CD4-positive, alpha-beta T cell treated with Interleukin-17A for 1 hour (primary cell): ENCODE measurements at regions not wholly inside any gene's neighbourhood (a gene's known extent, or its start where the extent isn't known, plus 50 kb on each side); places are given as distances from the start of the nearest gene placed in this dataset.
"Not testable (repeated sequence)": the region's sequence is repeated elsewhere in the genome, so short reads cannot be mapped to it uniquely, and the experiment has no call there.

Experiments
- DNase-seq: peaks from one replicate; pipeline ENCODE4 v3.0.0-alpha.2; 2020

GRCh38 chr13:87986639-87987250, 315.6 kb downstream of the SLITRK5 start:
- DNase-seq = no peak

- no peak for DNase-seq
These were observed 326.9 kb downstream of the SLITRK5 start for GRCh38 chr13:87998081-87998480.

GRCh38 chr13:87999240-87999700, 328.1 kb downstream of the SLITRK5 start:
- DNase-seq = no peak

GRCh38 chr13:87999788-88000187, 328.6 kb downstream of the SLITRK5 start:
- DNase-seq = no peak

DNA sequence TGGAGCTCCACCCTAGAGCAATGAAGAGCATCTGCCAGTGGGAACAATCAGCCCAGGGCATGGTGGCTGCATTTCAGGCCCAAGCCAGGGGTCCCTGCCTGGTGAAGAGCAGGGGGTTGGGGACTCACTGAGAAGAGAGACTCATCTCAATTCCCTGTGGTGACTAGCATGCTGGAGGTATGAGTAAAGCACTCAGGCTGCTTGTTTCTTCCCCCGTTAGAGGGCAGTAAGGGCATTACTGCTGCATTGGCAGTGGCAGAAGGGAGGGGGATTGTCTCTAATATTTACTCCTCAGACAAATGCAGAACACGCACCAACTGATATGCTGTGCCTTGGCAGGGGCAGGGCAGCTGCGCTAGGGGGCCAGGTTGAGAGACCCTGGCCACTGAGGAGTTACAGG, 329.1 kb downstream of the SLITRK5 start:
- DNase-seq = no peak

- no peak for DNase-seq
These were observed 329.6 kb downstream of the SLITRK5 start for GRCh38 chr13:88000787-88001186.

- no peak for DNase-seq
These were observed 334.0 kb downstream of the SLITRK5 start for GRCh38 chr13:88005188-88005587.

DNA sequence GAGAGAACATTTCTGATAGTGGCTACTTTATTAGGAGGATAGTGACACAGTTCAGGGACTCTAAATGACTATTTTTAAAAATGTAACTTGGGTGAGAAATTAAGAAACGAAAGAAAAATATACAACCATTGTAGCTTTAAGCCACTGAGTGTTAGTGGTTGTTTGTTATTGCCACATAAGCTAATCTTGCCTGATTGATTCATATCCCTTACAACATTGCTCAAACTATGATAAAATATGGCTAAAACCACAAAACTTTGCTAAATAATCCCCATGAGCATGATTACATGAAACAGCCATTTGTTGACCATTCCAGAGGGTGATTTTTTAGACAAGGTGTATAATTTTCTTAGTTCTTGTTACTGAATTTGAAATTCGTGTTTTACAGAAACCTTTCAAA, 343.4 kb downstream of the SLITRK5 start:
- DNase-seq = no peak

GRCh38 chr13:88022431-88023208, 351.4 kb downstream of the SLITRK5 start:
- no peak for DNase-seq

DNA sequence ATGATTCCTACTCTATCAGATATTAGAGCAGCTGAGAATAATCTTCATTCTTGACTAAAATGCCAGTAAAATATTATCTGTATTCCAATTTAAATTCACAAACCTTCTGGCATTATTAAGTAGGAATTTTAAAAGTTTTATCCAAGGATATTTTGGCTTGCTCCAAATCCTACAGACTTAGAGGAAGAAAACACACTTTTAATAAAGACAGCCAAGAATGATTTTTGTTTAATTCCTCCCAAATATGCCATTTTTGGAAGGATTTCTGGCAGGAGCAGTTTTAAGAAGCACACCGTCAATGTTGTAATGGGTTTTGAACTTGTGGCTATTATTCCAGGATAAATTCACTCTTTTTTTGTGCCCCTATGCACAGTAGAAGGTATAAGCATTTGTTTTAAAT, 355.1 kb downstream of the SLITRK5 start:
- no peak for DNase-seq

DNA sequence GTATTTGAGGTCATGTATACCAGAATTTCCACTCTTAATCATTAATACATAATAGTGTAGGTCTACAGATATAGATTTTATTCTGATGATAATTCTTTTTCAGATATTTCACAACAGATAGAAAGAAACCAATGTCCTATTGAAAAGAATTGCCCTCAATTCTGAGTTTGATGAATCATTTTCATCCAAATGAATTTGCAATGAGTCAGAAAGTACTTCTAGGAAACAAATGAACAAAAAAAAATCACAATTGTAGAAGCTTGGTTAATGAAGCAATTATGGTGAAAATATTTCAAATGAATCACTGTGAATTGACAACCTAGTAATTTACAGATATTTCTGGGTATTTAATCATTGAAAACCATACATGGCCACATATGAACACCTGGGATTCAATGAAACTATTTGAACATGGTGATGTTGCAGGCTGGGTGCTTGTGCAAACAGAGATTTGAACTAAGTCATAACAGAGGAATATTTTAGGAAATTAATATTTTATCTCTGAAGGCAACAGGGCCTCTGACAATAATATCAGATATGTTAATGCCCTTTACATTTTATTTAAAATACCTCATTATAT, 360.9 kb downstream of the SLITRK5 start:
- no peak for DNase-seq

GRCh38 chr13:88036205-88036604, 365.0 kb downstream of the SLITRK5 start:
- not testable (repeated sequence) for DNase-seq

- DNase-seq = no peak
These were observed 371.3 kb downstream of the SLITRK5 start for GRCh38 chr13:88042489-88042888.

GRCh38 chr13:88051746-88052482, 380.7 kb downstream of the SLITRK5 start:
- no peak for DNase-seq

DNA sequence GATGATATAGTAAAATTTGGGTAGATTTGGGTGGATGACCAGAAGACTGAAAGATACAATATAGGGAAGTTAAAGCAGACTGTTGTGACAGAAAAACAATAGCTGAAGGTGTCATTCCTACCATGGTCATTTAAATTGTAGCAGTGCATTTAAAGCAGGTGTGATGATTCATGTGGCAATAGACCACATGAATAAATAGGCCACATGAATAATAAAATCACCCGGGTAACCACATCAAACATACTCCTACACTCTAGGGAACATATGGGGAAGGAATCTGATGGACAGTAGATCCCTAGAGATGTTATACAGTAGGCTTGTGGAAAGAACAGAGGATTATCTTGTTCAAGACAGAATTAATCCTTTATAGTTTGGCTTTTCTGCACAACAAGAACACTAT, 392.6 kb downstream of the SLITRK5 start:
- DNase-seq = no peak

DNA sequence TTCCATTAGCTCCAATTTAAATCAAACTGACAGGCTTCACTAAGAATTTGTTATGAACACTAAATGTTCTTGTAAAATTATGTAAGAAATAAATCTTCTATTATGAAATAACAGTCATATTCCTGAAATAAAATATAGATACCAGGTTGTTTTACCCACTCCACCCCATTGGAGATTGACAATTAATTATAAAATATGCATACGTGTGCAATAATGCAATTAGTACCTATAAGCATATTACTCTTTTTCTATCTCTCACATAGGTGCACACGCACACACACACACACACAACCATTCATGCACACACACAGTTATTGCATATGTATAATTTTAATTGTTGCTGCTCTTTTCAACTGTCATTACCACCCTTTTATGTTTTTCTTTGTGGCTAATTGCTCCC, 395.7 kb downstream of the SLITRK5 start:
- no peak for DNase-seq

- DNase-seq = no peak
These were observed 397.1 kb downstream of the SLITRK5 start for GRCh38 chr13:88068316-88068715.

DNA sequence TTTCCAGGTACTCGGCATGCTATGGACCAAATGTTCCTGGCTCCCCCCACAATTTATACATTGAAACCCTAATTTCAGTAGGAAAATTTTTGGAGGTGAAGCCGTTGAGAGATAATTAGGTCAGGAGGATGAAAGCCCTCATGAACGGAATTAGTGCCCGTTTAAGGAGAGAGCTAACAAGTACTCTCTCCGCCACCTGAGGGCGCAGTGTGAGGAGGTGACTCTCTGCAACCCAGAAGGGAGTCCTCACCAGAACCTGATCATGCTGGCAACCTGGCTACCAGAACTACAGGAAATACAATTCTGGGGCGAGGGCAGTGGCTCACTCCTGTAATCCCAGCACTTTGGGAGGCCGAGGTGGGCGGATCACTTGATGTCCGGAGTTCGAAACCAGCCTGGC, 397.8 kb downstream of the SLITRK5 start:
- DNase-seq = no peak

- no peak for DNase-seq
These were observed 400.2 kb downstream of the SLITRK5 start for GRCh38 chr13:88071371-88071770.

DNA sequence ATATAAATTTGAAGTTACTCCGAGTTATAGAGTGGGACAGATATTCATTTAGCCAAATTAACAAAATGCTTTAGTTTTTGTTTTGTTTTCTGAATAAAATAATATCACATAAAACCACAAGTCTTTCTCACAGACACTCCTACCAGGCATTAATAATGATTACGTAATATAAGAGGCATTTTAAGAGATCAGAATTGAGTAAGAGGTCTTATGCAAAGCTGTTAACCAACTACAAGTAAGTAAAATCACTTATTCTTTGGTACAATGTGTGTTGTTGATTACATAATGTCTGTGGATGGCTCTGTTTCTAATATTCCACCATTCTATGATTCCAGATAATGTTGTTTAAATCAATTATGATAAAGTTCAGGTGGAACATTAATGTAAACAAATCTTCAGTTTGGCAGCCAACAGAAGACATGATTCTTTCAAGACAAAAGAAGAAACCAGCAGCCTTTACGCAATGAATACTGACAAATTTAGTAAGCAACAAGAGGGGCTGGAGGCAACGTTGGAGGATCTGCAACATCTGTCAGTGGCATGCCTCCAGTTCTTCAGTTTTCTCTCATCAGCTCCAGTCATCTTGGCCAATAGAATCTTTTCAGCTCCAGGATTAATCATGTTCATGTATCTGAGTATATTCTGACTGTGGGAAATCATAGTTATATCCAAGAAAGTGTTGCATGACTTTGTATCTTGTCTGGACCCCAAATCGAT, 403.8 kb downstream of the SLITRK5 start:
- DNase-seq = no peak

- DNase-seq = no peak
These were observed 413.9 kb downstream of the SLITRK5 start for GRCh38 chr13:88085036-88085435.

- no peak for DNase-seq
These were observed 415.4 kb downstream of the SLITRK5 start for GRCh38 chr13:88086577-88086976.

DNA sequence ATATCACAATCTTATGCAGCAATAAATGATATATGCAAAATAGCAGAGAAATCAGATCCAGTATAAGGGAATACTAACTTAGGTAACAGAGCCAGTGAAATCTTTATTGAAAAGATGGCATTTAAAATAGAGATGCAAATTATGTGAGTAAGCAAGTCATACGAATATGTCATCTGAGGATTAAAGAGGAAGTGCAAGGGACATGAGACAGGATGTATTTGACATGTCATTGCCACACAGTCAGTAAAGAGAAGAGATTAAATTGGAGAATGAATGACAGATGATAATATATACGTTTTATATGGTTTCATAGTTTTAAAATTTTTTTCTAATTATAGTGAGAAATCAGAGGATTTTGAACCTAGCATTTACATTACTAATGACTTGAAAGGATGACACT, 426.4 kb downstream of the SLITRK5 start:
- no peak for DNase-seq
